ENCODE measurements at regions not wholly inside any gene's neighbourhood (a gene's known extent, or its start where the extent isn't known, plus 50 kb on each side); places are given as distances from the start of the nearest gene placed in this dataset.

GRCh38 chr16:86095131-86095752 lies 196.3 kb downstream of the IRF8 start:
- TF ChIP-seq MAX (IDR thresholded peaks at IDR 0.05) = no peak
- no peak for TF ChIP-seq TEAD4 (IDR thresholded peaks at IDR 0.05)
- no peak for TF ChIP-seq YY1 (IDR thresholded peaks at IDR 0.05; ENCODE audit: low read depth)
- no peak for TF ChIP-seq EP300 (IDR thresholded peaks at IDR 0.05; ENCODE audit: borderline replicate concordance)
- no peak for TF ChIP-seq REST (IDR thresholded peaks at IDR 0.05; ENCODE audit: low read depth)

Data from Ishikawa (cell line).